ENCODE measurements at regions not wholly inside any gene's neighbourhood (a gene's known extent, or its start where the extent isn't known, plus 50 kb on each side); places are given as distances from the start of the nearest gene placed in this dataset.
"Not testable (repeated sequence)": the region's sequence is repeated elsewhere in the genome, so short reads cannot be mapped to it uniquely, and the experiment has no call there.

DNA sequence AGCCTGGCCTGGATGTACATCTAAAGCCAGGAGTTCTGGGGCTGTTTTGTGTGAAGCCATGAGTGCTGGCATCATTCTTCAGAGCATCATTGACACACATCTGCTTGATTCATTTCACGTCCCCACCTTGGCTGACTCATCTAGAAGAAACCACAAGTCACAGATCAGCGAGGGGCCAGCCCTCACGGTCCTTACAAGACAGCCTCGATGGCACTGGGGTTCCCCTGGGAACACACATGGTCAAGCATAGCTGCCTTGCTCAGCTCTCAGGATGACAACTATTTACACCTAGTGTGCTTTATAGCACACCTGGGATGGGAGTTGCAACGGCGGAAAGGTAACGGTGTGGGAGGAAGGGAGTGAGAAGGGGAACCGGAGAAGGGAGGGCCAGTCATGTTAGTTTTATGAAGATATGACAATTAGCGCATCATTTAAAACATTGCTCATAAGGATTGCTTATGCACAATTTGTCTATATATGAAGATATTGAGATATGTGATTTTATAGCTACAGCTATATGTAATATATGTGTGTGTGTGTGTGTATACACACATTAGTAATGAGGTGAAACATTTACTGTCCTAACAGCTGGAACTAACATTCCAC is 227.1 kb downstream of the RPLP1 start:
- Histone ChIP-seq H3K9me3 (no peaks in the 10 kb centered on the region; the same call in 1 of the 2 replicates), H3K4me3 (ENCODE audit: low read depth, low read length) (no peak overlapping the region), H3K4me1 (no peaks in the 10 kb centered on the region), H3K27me3 (peaks cover 8% of the 10 kb centered on the region; the same call in 1 of the 2 replicates), H3K36me3 (no peaks in the 10 kb centered on the region)
- TF ChIP-seq, protein P1, sequence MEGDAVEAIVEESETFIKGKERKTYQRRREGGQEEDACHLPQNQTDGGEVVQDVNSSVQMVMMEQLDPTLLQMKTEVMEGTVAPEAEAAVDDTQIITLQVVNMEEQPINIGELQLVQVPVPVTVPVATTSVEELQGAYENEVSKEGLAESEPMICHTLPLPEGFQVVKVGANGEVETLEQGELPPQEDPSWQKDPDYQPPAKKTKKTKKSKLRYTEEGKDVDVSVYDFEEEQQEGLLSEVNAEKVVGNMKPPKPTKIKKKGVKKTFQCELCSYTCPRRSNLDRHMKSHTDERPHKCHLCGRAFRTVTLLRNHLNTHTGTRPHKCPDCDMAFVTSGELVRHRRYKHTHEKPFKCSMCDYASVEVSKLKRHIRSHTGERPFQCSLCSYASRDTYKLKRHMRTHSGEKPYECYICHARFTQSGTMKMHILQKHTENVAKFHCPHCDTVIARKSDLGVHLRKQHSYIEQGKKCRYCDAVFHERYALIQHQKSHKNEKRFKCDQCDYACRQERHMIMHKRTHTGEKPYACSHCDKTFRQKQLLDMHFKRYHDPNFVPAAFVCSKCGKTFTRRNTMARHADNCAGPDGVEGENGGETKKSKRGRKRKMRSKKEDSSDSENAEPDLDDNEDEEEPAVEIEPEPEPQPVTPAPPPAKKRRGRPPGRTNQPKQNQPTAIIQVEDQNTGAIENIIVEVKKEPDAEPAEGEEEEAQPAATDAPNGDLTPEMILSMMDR (IDR thresholded peaks at IDR 0.05; ENCODE audit: low read depth, low read length) = no peak
- no peak for DNase-seq

DNA sequence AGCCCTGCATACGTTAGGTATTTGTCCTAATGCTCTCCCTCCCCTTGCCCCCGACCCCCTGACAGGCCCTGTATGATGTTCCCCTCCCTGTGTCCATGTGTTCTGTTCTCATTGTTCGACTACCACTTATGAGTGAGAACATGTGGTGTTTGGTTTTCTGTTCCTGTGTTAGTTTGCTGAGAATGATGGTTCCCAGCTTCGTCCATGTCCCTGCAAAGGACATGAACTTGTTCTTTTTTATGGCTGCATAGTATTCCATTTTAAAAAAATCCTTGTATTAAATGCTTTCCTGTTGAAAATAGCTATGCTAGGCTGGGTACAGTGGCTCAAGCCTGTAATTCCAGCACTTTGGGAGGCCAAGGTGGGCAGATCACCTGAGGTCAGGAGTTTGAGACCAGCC is 232.2 kb downstream of the RPLP1 start:
- not testable (repeated sequence) for H3K9me3 ChIP-seq; H3K27me3 ChIP-seq; H3K4me3 ChIP-seq (ENCODE audit: low read depth, low read length); DNase-seq; H3K36me3 ChIP-seq; H3K4me1 ChIP-seq

DNA sequence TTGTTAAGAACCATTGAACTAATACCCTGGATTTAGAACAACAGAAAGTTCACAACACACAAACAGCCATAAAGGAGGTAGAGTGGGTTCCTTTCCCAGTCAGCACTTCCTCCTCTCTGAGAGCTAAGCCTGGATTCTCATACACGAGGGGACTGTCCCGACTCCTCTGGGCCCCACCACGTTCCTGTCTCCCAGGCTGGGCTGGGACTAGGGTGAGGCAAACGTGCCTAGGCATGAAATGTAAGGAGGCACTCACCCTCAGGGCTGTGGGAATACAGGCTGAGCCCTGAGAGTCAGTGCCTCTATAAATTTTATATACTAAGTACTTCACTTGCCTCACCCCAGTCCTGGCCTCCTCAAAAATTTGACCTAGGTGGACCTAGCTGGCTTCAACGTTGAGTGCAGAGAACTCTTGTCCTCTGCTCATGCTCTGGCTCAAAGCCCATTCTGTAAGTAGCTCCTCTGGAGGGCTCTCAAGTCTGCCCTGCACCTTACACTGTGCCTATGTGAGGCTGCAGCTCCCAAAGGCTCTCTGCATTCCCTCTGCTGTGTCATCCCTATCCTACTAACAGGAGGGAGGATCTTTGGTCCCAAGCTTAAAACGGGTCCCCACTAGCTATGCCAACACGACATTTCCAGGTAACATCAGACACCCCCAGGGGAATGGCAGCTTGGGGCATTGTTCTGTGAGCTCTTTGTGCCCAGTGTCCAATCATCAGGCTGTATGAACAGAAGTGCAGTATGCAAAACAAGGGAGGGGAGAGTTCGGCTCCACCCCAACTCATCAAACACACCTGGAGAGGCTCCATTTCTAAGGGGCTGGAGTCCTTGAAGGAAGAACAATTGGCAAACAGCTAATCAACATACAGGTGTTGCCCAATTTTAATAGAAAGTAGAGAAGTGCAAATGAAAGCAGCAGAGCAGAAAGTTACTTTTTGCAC is 233.2 kb downstream of the RPLP1 start:
- H3K9me3 ChIP-seq = no peaks in the 10 kb centered on the region; the same call in 1 of the 2 replicates
- H3K36me3 ChIP-seq = no peaks in the 10 kb centered on the region
- H3K27me3 ChIP-seq = no peaks in the 10 kb centered on the region; the same call in 1 of the 2 replicates
- no peaks in the 10 kb centered on the region for H3K4me1 ChIP-seq
- DNase-seq = no peak
- no peak overlapping the region for H3K4me3 ChIP-seq (ENCODE audit: low read depth, low read length)
- TF ChIP-seq, protein P1 (IDR thresholded peaks at IDR 0.05; ENCODE audit: low read depth, low read length) = no peak

DNA sequence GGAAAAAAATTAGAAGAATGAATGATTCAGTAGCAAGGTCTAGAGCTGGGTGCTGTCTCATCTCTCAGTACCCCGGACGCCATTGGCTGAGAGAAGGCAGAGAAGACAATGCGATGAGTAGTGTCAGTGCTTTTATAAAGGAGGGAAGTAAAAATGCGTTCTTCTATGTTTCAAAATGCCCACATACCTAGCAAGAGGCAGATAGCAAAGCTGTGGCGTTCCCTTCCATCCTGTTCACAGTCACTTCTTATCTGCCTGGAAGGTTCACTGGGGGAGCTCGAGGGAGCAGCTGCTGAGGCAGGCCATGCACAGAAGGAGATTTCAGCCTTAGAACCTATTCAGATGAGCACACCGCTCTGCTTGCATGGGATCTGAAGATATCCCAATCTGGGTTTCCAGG is 234.0 kb downstream of the RPLP1 start:
- no peaks in the 10 kb centered on the region for H3K36me3 ChIP-seq
- H3K27me3 ChIP-seq = no peaks in the 10 kb centered on the region; the same call in 1 of the 2 replicates
- H3K4me1 ChIP-seq = no peaks in the 10 kb centered on the region
- H3K4me3 ChIP-seq (ENCODE audit: low read depth, low read length) = no peak overlapping the region
- TF ChIP-seq, protein P1 (IDR thresholded peaks at IDR 0.05; ENCODE audit: low read depth, low read length) = no peak
- no peak for DNase-seq
- H3K9me3 ChIP-seq = no peaks in the 10 kb centered on the region; the same call in 1 of the 2 replicates

DNA sequence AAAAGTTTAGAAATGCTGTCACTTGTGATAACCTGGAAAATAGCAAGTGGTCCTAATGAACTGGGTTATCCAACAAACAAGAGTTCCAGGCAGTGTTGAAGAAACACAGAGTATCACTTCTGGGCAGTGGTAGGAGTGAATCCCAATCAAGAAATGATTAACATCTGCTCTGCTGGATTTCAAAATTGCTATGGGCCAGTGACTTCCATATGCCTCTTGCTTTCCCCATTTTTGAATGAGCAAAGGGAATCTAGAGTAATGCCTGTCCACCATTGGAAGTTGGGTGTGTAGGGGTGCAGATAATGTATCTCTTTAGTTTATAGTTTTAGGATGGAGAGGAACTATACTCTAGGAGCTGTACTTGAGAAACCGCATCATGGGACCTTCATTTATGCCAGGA is 236.5 kb downstream of the RPLP1 start:
- no peak for DNase-seq
- TF ChIP-seq, protein P1 (IDR thresholded peaks at IDR 0.05; ENCODE audit: low read depth, low read length) = no peak
- Histone ChIP-seq H3K9me3 (no peaks in the 10 kb centered on the region), H3K27me3 (no peaks in the 10 kb centered on the region), H3K4me1 (no peaks in the 10 kb centered on the region), H3K36me3 (no peaks in the 10 kb centered on the region), H3K4me3 (ENCODE audit: low read depth, low read length) (no peak overlapping the region)

DNA sequence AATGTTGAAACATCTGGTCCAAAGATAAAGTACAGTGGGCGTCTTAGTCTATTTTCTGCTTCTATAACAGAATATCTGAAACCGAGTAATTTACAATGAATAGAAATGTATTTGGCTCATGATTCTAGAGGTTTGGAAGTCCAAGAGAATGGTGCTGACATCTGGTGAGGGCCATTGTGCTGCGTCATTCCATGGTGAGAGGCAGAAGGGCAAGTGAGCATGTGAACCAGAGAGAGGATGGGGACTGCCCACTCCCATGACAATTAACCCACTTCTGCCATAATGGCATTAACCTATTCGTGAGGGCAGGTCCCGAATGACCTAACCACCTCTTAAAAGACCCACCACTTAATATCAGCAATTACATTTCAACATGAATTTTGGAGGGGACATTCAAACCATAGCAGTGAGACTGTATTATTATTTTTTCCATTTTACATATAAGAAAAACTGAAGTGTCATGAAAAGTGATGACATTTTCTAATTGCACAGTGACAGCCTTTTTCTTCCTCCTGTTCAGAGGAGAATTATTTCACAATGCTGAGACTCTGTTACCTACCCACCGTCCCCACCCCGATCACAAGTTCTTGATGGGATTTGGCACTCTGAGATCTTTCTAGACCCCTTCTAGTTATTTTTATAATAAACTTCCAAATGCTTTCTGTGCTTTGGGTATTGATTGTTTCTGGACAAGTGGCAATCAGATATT is 238.8 kb downstream of the RPLP1 start:
- Histone ChIP-seq H3K4me1 (no peaks in the 10 kb centered on the region), H3K36me3 (no peaks in the 10 kb centered on the region), H3K27me3 (no peaks in the 10 kb centered on the region), H3K4me3 (ENCODE audit: low read depth, low read length) (no peak overlapping the region), H3K9me3 (no peaks in the 10 kb centered on the region)
- no peak for DNase-seq
- TF ChIP-seq, protein P1 (IDR thresholded peaks at IDR 0.05; ENCODE audit: low read depth, low read length) = no peak

All from BE2C (cell line).